Left renal pelvis (tissue), 4 donors: ENCODE measurements at regions not wholly inside any gene's neighbourhood (a gene's known extent, or its start where the extent isn't known, plus 50 kb on each side); places are given as distances from the start of the nearest gene placed in this dataset.

Source experiments
- DNase-seq, 4 donors: peaks; one replicate each; pipeline ENCODE4 v3.0.0-alpha.2; 2013; ENCODE audit warnings: low read depth in 4 of 4, low spot score in 3 of 4

GRCh38 chr15:70316059-70316600 is 218.4 kb upstream of the TLE3 start:
- DNase-seq, result no peak

- DNase-seq, result no peak
Measured at GRCh38 chr15:70315431-70315830, 217.7 kb upstream of the TLE3 start.

DNA sequence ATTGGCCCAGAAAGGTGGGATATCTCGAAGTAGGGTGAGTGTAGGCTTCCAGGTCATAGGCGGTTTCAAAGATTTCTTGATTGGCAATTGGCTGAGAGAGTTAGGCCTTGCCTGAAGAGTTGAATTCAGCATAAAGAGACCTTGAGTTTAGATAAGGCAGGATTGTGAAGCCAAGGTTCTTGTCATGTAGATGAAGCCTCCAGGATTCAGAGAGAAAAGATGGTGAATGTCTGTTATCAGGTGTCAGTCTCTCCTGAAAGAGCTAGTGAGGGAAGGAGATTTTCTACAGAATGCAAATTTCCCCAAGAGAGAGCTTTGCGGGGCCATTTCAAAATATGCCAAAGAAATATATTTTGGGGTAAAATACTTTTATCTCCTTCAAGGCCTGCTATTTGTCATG is 217.0 kb upstream of the TLE3 start:
- no peak for DNase-seq

GRCh38 chr15:70314018-70314354 is 216.3 kb upstream of the TLE3 start:
- no peak for DNase-seq

GRCh38 chr15:70313099-70314017 is 215.6 kb upstream of the TLE3 start:
- DNase-seq, result no peak

DNA sequence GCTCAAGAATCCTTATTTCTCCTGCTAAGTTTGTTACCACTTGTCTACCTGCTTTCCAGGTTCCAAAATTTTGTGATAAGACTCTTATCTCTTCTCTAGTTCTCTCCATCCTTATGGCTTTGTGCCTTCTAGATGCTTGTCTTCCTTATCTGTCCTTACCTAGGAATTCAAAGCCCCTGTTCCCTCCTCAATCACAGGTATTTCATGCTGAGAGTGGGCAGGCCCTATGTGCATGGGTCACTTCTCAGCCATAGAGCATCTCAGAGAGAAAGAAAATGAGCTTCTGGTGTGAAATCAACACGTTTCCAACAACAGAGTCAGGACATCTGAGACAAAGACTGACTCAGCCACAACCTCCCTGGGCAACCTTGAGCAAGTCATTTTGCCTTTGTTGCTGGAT is 214.1 kb upstream of the TLE3 start:
- no peak for DNase-seq

GRCh38 chr15:70309716-70310115 is 212.0 kb upstream of the TLE3 start:
- DNase-seq, result no peak

DNA sequence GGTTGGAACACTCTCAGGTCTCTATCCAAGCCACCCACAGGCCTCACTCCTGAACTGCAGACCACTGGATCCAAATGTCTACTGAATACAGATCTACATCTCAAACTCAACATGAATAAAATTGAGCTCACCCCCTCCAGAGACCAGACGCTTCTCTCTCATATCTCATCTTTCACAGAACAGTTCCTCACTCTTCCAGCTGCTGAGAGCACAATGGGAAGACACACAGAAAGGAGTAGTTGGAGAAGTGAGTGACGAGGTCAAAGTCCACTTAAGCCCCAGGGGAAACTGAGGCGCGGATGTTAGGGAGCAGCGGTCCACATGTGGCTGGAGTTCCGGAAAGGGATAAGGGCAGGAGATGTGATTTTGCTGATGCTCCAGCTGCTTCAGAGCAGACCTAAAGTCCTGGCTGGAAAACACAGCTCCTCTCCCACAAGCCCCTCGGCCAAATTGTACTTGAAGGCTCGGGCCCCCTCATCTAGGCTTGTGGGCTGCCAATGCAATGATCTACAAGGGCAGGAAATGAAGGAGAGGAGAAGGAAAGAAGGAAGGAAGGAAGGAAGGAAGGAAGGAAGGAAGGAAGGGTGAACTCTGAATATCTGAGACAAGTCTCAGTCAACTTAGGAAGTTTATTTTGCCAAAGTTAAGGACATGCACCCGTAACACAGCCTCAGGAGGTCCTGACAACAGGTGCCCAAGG is 211.2 kb upstream of the TLE3 start:
- no peak for DNase-seq

- no peak for DNase-seq
Measured at GRCh38 chr15:70308011-70308734, 210.5 kb upstream of the TLE3 start.

GRCh38 chr15:70306582-70306981 is 208.9 kb upstream of the TLE3 start:
- no peak for DNase-seq

DNA sequence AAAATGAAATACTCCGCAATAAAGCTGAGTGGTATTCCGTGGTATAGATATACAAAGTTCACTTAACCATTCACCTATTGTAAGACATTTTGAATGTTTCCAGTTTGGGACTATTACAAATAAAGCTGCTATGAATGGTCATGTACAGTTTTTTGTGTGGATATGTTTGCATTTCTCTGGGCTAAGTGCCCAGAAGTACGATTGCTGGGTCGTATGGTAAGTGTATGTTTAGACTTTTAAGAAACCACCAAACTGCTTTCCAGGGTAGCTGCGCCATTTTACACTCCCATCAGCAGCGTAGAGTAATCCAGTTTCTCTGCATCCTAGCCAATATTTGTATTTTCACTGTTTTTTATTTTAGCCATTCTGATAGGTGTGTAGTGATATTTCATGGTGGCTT is 208.4 kb upstream of the TLE3 start:
- DNase-seq, result no peak

- no peak for DNase-seq
Measured at GRCh38 chr15:70303981-70304380, 206.3 kb upstream of the TLE3 start.

DNA sequence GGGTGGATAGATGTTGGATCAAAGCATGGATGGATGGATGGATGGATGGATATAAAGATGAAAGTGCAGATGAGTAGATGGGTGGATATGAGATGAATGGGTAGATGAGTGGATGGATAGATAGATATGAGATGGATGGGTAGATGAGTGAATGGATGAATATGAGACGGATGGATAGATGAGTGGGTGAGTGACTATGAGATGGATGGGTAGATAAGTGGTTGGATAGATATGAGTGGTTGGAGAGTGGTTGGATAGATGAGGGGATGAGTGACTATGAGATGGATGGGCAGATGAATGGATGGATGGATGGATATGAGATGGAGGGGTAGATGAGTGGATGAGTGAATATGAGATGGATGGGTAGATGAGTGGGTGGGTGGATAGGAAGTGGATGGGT is 204.6 kb upstream of the TLE3 start:
- DNase-seq, result no peak

DNA sequence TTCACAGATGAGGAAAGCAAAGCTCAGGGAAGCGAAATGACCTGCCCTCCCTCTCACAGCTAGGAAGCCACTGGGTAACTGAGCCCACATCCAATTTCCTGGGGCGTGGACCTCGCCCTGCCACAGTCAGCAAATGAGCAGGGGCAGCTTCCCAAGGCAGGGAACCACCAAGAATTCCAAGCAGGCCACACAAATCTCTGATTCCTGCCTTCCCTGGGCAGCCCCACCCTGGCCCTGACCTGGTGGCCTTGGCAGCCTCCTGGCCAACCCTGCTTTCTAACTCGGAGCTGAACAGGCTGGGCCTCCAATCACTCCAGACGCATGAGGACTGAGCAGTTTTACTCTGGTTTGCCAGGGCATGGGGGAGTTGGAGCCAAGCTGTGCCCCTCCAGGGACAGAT is 203.7 kb upstream of the TLE3 start:
- no peak for DNase-seq

DNA sequence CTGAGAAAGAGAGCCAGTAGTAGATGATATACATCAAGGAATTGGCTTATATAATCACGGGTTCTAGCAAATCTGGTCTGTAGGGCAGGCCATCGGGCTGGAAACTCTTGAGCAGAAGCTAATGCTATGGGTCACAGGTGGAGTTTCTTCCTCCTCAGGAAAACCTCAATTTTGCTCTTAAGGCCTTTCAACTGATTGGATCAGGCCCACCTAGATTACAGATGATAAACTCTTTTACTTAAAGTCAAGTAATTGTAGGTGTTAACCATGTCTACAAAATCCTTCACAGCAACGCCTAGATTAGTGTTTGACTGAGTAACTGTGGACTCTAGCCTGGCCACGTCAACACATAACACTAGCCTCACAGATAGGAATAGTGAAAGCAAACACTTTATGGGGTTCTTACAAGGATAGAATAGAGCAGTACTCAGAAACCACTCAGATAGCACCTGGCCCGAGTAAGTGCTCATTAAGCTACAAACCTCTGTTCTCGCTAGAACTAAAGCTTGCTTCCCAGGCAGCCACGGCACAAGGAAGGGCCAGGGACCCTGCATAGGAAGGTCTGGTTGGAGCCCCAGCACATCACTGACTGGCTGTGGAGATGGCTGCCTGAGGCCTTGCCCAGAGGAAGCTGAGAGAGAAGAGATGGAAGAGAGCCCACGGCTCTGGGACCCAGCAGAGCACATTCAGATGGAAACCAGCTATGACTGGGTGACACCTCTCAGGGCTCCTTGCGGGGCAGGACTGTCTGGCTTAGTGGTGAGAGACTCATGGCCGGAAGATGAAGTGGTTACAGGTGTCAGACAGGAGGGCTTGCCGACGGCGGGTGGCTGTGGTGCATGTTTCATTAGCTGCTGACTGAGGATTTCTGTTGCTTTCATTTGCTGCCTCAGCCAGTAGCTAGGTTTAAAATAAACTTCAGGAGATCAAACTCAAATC is 202.5 kb upstream of the TLE3 start:
- no peak for DNase-seq

DNA sequence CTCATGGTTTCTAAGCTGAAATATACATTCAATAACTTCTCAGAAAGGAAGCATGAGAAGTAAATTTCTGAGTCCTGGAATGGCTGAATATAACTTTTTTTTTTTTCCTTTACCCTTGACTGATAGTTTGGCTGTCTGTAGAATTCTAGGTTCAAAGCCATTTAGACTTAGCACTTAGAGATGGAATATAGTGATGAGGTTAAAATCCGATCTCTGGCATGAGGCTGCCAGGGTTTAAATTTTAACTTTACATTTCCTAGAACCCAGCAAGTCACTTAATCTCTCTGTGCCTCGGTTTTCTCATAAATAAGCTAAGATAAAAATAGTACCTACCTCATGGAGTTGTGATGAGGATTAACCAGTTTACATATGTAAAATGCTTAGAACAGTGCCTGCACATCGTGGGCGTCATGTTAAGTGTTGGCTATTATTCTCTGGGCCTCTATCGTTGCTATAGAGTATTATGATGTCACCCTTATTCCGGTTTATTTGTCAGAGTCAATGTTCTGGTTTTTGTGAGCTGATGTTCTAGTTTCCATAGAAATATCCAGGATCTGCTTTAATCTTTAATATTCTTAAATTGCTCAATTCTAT is 199.8 kb upstream of the TLE3 start:
- no peak for DNase-seq

- no peak for DNase-seq
Measured at GRCh38 chr15:70294731-70295305, 197.1 kb upstream of the TLE3 start.

- no peak for DNase-seq
Measured at GRCh38 chr15:70293591-70294470, 196.1 kb upstream of the TLE3 start.
